ENCODE measurements at regions not wholly inside any gene's neighbourhood (a gene's known extent, or its start where the extent isn't known, plus 50 kb on each side); places are given as distances from the start of the nearest gene placed in this dataset.

DNA sequence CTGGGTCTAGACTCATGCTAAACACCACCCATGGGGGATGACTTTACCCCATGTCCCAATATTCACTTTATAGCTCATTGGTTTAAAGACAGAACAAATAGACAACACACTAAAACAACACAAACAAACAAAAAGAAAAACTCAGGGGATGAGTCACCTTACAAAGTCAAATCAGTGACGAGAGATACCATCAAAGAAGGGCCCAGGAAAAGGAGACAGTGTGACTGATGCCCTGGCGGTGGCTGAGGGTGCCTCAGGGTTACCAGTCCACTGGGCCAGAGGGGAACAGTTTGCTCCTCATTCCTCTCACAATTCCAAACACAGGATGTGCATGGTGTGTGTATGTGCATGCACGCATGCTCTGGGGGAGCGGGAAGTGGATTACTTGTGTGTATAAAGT, 171.3 kb upstream of the PRKCQ start:
- TF ChIP-seq GPN1 (CRISPR knock-in tag; IDR thresholded peaks at IDR 0.05; ENCODE audit: borderline replicate concordance) (no peak), GLI4 (CRISPR knock-in tag; IDR thresholded peaks at IDR 0.05; ENCODE audit: borderline replicate concordance) (no peak), RORA (CRISPR knock-in tag; IDR thresholded peaks at IDR 0.05) (no peak)
- TF ChIP-seq, protein P1, sequence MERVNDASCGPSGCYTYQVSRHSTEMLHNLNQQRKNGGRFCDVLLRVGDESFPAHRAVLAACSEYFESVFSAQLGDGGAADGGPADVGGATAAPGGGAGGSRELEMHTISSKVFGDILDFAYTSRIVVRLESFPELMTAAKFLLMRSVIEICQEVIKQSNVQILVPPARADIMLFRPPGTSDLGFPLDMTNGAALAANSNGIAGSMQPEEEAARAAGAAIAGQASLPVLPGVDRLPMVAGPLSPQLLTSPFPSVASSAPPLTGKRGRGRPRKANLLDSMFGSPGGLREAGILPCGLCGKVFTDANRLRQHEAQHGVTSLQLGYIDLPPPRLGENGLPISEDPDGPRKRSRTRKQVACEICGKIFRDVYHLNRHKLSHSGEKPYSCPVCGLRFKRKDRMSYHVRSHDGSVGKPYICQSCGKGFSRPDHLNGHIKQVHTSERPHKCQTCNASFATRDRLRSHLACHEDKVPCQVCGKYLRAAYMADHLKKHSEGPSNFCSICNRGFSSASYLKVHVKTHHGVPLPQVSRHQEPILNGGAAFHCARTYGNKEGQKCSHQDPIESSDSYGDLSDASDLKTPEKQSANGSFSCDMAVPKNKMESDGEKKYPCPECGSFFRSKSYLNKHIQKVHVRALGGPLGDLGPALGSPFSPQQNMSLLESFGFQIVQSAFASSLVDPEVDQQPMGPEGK (CRISPR knock-in tag; IDR thresholded peaks at IDR 0.05): no peak
